Globus pallidus (tissue), 1 donor: ENCODE measurements at regions not wholly inside any gene's neighbourhood (a gene's known extent, or its start where the extent isn't known, plus 50 kb on each side); places are given as distances from the start of the nearest gene placed in this dataset.

Experiments used
- DNase-seq: peaks from one replicate; pipeline ENCODE4 v3.0.0-alpha.2; 2015; ENCODE audit warnings: low spot score

DNA sequence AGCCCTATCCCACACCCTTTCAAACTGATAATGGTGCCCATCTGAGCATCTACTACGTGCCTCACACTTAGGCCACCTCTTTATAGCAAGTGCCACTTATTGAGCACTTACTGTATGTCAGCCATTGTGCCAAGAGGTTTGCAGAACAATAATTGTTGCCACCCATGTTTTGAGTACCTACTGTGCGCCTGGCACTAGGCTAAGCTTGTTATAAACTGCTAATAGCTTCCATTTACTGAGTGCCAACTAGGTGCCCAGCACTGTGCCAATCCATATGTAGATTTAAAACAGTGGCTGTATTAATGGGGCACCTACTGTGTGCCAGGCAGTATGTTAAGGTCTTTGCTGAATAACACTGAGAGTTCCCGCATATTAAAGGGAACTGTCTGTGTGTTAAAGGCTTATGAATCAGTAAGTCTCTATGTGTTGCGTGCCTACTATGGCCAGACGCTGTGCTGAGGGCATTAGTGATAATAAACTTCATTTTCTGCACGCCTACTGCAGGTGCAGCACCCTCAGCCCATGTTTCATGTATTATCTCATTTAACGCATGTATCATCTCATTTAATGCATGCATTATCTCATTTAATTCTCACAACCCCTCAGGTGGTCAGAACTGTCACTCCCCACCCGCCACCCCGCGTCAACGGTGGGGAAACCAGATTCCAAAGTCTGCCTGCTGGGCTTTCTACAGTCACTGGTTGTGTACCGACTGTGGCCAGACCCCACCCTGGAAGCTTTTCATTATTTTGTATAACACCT lies 105.0 kb downstream of the PTPRS start:
- DNase-seq: no peak

DNA sequence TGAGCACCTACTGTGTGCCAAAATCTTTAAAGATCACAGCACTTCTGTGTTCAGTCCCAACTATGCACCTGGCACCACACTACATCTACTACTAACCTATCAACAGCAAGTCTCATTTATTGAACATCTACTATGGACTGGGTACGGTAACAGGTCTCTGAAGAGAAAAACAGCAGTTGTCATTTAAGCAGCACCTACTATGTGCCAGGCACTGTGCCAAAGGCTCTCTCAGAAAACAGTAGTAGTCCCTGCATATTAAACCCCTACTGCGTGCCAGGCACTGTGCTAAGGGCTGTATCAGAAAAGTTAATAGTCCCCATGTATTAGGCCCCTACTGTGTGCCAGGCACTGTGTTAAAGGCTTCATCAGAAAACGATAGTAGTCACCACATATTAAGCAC lies 106.2 kb downstream of the PTPRS start:
- DNase-seq: no peak

DNA sequence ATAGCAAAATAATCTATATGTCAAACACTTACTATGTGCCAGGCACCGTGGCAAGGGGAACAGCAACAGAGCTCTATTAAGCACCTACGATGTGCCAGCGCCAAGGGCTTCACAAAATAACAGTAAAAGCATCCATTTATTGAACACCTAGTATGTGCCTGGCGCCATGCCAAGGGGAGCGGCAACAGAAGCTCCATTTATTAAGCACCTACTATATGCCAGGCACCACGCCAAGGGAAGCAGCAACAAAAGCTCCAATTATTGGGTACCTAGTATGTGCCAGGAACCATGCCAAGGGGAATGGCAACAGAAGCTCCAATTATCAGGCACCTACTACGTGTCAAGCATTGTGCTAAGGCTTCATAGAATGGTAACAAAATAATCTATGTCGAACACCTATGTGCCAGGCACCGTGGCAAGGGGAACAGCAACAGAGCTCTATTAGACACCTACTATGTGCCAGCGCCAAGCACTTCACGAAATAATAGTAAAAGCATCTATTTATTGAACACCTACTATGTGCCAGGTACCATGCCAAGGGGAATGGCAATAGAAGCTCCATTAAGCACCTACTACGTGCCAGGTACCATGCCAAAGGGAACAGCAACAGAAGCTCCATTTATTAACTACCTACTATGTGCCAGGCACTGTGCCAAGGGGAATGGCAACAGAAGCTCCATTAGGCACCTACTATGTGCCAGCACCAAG lies 107.7 kb downstream of the PTPRS start:
- DNase-seq: no peak

DNA sequence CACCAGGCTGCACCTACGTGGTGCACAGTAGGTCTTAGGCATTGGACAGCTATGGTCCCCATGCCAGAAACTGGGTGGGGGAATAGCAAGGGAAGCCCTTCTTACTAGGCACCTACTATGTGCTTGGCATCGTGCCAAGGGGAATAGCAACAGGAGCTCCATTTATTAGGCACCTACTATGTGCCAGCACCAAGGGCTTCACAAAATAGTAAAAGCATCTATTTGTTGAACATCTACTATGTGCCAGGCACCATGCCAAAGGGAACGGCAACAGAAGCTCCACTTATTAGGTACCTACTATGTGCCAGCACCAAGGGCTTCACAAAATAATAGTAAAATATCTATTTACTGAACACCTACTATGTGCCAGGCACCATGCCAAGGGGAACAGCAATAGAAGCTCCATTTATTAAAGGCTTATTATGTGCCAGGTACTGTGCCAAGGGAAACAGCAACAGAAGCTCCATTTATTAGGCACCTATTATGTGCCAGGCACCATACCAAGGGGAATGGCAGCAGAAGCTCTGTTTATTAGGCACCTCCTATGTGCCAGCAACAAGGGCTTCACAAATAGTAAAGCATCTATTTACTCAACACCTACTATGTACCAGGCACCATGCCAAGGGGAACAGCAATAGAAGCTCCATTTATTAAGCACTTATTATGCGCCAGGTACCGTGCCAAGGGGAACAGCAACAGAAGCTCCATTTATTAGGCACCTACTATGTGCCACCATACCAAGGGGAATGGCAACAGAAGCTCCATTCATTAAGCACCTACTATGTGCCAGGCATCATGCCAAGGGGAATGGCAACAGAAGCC lies 108.5 kb downstream of the PTPRS start:
- DNase-seq: no peak

DNA sequence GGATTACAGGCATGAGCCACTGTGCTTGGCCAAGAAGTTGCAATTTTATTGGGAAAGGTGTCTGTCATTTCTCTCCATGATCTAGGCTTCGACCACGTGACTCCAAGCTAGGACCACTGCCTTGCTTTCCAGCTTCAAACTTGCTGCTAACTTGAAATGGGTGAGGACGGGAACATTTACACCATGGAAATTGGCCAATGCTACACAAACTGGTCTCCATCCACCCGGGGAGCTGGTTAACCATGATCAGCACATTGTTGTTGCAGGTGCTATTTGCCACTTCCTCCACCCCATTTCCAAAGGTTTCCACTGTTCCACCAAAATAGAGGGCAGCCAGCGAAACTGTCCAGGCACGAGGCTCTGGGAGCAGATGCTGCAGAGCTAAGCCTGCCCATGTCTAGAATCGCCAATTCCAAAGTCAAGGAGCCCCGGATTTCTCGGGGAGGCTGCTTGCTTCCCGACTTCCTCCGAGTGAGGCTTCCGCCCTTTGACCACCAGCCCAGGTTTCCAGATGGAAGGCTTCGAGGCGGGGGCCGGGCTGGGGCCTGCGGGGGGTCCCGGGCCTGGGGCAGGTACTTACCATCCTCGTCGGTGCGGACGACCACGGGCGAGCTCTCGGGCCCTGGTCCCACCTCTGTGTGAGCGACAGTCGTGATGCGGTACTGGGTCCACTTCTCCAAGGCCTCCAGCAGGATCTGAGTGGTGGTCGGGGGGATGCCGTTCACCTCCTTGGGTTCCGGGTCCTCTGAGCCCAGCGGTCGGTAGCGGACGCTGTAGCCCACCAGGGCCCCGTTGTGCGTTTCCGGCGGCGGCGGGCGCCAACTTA lies 109.7 kb downstream of the PTPRS start:
- DNase-seq: no peak

DNA sequence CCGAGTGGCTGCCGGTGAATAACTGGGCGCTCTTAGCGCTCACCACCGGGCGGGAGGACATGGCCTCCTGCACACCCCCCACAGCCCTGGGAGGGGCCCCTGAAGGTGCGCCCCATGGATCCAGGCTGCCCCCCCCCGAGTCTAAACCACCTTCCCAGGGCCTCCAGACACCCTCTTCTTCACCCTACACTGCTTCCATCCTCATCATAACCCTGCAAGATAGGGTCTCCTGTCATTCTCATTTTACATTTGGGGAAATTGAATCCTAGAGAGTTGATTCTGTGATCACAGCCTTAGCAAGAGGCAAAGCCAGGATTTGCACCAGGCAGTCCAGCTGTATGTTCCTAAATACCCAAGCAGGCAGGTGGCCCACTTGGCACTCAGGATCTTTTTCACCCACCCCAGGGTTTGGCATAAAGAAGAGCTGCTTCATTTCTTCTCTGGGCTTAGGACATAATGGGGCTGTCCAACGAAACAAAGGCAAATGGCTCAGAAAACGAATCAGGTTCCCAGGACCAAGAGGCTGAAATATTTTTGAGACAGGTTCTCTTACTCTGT lies 110.8 kb downstream of the PTPRS start:
- DNase-seq: no peak

DNA sequence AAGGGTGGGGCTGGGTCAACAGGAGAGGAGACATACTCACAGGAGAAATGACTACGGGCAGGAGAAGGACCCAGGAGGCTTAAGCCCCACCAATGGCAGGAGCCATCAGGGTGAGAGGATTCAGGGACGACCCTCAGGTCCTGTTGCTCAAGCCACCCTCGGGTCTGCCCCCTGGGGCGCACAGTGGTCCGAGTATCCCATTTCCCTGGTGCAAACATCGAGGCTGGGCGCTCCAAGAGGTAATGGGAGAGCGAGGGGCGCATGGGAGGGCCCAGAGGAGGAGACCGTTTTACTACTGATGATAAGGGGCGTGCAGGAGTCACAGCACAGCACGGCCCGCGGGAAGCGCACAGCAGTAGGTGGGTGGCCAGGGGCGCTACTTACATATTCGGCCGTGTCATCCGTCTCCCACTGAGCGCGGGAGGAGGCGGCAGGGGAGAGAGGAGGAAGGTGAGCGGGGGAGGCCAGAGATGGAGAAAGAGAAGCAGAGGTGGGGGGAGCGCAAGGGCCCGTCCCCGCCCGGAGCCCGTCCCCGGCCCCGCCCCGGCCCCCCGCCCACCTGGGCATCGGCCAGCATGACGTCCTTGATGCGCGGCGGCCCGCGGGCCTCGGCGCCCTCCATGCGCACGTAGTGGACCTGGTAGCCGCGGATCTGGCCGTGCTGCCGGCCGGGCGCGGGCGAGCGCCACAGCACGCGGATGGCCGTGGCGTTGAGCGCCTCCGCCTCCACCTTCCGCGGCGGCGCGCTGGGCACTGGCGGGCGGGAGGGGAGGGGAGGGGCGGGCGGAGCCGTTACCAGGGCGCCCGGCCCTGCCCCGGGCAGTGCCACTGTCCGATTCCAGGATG lies 111.5 kb downstream of the PTPRS start:
- DNase-seq: no peak

DNA sequence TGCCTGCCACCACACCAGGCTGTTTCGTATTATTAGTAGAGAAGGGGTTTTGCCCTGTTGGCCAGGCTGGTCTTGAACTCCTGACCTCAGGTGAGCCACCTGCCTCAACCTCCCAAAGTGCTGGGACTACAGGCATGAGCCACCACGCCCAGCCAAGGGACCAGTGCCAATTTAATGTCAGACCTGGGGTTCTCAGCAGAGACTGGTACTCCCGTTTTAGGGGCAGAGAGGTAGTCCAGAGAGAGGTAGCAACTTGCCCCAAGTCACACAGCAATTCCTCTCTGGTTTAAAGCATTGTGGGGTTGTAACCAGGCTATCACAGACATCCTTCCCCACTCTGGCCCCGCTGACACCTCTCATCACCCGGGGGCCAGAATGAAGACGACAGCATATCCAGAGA lies 112.1 kb downstream of the PTPRS start:
- no peak for DNase-seq

DNA sequence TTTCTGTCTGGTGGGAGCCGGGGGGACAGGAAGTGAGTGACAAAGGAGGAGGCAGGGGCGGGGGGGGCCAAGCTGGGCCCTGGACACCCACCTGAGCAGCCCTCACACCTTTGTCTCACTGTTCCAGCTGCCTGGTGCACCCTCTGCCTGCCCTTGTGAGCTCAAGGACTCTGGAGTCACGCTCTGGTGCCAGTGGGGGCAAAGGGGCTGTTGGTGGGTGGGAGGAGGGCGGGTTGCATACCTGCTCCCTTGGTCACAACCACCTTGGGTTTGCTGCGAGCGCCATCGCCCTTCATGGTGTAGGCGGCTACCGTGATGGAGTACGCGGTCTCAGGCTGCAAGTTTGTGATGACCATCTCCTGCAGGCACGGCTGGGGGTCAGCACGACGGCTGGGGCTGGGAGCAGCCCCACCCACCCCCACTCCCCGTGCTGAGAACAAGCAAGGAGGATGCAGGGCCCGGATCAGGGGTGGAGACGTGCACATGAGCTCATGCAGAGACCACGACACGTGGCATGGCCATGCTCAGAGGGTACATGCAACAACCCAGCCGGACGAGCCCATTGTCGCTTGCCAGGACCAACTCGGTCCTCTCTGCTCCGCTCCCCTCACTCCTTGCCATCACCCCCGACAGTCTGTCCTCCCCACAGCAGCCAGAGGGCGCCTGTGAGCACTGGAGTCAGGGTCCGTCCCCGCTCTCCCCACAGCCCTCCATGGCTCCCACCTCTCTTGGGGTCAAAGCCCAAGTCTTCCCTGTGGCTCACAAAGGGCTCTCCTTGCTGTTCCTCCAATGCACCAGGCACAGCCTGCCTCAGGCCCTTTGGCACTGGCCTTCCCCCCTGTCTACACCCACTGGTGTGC lies 114.9 kb downstream of the PTPRS start:
- no peak for DNase-seq

DNA sequence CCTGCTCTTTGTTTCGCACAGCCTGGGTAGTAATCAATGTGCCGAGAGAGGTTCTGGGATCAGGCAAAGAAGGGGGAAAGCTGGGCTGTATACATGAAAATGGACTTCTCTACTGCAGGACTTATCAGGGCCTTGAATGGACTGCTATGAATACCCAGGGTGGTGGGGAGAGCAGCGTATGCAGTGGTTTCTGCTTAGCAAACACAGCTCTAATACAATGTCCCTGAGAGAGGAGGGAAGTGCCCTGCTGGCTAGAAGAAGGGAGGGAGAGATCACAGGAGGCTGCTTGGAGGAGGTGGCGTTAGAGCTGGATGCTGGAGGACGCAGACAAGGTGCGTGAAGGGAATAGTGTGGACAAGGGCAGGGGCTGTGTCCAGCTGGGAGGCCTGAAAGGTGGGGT lies 116.1 kb downstream of the PTPRS start:
- no peak for DNase-seq

DNA sequence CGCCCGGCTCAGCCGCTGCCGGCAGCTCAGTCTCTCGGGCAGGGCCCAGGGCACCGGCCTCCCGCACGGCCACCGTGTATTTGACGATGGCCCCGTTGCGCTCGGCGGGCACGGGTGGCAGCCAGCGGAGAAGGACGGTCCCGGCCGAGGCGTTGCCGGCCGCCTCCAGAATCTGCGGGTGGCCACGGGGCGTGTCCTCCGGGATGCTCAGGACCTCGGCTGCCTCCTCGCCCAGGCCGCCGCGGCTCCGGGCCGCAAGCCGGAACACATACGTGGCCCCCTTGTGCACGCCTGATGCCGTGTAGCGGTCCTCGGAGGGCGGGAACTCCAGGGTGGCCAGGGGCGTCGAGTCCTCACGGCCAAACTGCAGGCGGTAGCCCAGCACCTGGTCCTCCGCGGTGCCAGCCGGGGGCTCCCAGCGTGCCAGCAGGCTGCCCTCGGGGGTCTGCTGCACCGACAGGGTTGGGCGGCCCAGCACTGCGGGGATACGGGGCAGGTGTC lies 117.7 kb downstream of the PTPRS start:
- no peak for DNase-seq

DNA sequence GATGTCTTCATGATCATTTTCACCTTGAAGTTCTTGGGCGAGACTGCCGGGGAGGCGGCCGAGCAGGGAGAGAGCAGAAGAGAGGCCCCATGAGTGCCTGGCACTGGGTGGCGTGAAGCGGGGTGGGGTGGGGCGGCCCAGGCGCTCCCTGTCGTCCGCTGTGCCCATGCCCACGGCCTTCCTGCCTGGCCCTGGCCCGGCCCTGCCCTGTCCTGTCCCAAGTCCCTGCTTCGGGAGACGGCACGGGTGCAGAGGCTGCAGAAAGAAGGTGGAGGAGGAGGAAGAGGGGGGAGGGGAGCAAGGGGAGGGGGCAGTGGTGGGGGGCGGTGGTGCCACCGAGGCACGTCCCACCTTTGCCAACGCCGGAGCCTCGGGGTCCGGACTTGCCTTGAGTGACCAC lies 118.4 kb downstream of the PTPRS start:
- no peak for DNase-seq

DNA sequence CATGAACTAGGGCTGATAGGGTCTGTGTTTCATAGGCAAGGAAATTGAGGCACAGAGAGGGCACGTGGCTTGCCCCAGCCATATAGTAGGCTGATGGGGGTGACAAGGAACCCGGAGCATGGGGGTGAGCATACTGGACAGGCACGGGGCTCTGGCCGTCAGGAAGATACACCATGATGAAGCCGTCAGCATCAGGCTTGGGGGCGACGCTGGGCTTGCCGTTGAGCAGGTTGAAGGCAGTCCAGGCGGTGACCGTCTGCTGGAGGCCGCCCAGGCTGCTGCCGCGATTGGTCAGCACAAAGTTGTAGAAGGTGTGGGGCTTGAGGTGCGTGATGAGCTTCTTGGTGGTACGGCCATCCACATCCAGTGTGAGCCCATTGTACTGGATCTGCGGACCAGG lies 119.7 kb downstream of the PTPRS start:
- no peak for DNase-seq

DNA sequence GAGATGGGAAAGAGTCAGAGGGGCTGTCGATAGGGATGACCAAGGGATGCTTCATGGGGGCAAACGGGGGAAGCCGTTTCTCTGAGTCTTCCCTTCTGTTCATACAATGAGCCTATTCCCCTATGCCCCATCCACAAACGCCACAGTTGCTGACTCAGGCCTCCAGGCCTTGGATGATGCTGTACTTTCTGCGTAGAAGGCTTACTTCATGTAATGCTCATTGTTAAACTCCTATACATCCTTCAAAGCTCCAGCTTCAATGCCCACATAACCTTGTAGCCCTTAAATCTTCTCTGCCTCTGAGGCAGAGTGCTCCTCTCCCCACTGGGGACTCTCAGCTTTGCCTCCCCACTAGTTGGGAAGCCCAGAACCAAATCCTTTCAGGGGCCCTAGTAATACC lies 120.3 kb downstream of the PTPRS start:
- DNase-seq: no peak

DNA sequence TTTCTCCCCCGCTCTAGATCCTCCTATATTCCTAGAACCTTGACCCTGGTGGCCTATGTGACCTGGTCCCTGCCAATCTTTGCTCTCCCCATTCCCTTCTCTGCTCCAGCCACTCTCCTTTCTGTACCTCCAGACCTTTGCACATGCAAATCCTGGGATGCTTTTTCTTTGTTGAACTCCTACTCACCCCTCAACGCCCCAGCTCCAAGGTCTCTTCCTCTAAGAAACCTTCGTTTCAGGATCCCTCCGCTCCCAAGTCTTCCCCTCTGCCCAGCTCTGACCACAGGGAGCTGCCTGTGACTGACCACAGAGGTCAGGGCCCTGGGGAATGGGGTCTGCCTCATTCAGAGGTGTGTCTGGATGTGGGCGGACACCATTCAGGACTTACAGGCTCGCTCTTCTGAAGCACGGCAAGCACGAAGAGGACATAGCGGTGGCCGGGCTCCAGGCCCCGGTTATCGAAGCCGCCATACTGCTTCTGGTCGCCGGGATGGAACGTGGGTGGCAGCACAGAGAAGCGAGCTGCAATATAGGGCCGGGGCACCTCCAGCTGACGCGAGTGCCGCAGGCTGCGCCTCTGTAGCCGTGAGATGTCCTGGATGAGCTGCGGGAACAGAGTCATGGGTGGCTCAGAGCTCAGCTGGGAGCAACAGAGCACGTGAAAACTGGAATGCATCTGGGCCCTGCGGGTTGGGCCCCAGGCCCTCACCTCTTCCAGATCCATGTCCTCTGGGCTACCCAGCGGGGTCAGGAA lies 120.9 kb downstream of the PTPRS start:
- DNase-seq: no peak

DNA sequence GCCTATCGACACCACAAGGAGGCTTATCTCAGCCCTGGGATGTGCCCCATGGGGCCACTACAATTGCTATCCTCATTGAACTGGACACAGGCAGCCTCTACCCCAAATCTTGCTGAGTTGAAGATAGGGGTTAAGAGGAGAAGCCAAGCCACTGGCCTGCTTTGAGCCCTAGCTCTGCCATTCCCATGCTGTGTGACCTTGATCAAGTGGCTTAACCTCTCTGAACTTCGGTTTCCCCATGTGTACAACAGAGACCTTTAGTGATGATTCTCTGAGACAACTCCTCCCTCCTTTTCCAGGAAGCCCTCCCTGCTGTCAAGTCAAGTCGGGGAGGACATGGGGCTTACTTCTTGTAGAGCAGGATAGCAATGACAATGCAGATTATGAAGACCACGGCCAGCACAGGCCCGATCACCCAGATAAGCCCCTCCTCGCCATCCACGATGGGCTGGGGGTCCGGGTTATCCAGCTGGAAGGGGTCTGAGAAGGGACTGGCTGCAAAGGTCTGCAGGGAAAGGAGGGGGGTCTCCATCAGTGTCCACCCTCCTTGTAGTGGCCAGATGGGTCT lies 121.6 kb downstream of the PTPRS start:
- no peak for DNase-seq

DNA sequence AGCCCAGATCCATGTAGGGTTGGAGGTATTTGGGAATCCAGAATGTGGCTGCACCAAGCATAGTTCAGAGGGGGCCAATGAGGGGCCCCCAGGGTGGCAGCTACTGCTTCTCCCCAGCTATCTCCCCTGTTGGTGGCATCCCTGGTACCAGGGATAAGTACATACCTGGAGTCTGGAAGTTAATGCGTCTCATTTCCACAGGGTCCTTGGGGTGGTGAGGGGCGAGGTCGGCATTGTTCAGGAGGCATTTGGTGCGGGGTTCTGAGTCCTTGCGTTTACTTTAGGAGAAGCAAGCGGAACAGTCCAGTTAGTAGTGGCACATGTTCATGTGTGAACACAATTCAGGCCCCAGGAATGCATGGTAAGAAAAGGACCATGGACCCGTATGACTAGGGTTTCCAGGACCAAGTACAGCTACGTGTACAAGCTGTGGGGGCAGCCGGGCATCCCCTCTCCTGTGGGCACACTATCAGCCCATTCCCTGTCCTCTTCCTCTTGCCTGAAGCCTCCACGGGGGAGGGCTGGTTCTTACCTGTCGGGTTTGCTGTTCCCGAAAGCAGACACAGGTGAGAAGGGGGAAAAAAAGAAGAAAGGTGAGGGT lies 122.3 kb downstream of the PTPRS start:
- DNase-seq: no peak

DNA sequence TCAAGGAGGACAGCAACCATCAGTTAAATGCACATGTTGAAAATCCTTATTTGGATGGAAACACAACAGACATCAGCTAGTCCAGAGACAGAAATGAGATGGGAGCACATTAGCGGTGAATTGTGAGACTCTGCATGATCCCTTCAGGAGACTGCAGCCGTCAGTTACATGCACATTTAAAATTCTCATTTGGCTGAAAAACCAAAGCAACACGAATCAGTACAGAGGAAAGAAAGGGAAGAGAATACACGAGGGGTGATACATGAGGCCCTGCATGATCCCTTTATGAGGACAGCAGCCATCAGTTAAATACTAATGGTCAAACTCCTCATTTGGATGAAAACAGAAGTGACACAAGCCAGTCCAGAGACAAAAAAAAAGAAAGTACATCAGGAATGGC lies 123.4 kb downstream of the PTPRS start:
- no peak for DNase-seq
